Kidney capillary endothelial cell (primary cell): ENCODE measurements at regions not wholly inside any gene's neighbourhood (a gene's known extent, or its start where the extent isn't known, plus 50 kb on each side); places are given as distances from the start of the nearest gene placed in this dataset.
"Not testable (repeated sequence)": the region's sequence is repeated elsewhere in the genome, so short reads cannot be mapped to it uniquely, and the experiment has no call there.

Experiments used
- DNase-seq: peaks from one replicate; pipeline ENCODE4 v3.0.0-alpha.2; 2018; ENCODE audit warnings: low spot score

DNA sequence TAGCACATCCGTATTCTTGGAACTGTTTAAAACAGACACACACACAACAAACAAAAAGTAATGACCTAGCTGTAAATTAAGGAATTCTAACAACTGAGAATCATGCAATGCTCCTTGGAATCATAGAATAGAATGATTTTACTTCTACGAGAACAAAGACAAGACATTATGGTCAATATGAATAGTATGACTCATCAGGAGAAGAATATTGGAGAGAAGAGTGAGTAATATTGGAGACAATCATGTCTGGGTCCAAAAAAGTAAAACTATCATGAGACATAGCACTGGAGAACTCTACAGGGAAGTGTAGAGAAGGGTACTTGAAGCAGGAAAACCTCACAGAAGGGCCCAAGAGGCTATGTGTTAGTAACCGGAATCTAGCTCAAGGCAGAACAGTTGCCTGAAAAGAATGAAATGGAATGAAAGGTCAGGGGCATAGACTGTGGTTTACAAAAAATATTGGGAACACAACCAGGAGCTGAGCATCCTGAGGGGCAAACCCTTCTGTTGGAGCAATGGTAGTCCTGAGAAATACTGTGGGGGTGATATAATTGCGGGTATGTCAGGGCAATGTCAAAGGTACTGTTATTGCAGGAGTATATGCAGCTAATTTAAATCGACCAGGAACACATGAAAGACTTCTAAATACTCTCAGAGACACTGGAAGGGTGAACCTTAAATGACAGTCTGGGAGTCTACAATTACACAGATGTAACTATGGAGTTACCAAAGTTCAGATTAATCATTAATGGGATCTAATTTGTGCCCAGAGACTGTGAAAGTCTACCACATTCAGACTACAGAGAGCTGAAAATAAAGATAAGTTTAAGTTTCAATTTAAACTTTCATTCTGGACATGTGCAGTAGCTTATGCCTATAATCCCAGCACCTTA, 201.2 kb downstream of the BCHE start:
- DNase-seq: no peak

DNA sequence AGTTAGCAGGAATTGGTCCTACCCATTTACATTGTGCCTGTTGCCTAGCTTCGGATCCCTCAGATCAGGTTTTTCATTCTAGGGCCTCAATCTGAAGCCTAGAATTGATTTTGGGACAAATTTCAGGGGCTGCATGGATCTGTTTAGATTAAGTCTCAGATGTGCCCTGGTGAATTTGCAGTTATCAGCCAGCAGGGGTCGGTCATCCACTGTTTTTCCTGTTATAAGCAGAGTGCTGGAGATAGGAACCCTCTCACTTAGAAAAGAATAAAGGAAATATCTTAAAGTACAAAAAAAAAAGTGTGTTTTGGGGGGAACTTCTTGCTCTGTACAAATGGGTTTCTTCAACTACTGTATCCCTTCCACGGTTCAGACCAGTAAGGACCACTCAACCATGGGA, 212.5 kb downstream of the BCHE start:
- DNase-seq: no peak

DNA sequence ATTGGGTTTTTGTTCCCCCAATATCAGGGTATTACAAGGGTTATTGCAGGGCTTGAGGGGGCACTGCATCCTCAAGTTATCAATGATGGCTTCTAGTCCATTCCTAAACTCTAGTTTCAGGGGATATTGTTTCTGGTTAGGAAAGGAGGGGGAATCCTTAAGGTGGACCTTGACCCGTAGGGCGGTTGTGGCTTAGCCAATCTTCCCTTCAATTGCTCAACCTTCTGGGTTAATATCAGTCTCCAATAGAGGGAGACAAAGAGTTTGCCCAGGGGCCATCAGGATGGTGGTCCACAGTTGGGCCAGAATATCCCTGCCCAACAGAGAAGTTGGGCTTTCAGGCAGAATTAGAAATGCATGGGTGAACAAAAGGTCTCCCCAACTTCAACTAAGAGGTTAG, 214.9 kb downstream of the BCHE start:
- no peak for DNase-seq

DNA sequence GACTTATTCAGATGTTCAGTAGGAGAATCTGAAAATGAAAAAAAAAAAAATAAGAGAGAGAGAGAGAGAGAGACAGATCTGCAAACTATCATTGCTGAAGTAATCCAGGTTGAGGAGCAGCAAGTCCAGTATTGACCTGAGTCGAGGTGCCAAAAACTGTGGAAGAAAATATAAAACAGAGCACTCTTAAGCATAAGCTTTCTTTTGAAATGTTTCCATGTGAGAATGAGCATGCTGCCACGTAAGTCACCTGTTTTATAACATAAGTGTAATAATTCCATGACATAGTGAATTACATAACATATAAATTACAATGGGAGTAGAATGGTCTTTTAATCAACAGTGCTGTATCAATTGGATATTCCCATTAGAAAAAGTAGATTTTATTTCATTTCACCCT, 218.2 kb downstream of the BCHE start:
- DNase-seq: no peak

DNA sequence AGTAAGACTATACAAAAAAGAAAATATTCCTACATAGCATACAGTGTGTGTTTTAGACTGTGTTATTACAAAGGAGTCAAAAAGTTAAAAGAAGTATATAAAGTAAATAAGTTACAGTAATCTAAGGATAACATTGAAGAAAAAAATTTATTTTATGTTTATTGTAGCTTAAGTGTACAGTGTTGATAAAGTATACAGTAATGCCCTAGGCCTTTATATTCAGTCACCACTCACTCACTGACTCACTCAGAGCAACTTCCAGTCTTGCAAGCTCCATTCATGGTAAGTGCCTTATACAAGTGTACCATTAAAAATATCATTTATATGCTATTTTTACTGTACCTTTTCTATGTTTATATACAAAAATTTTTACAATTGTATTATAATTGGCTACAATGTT, 220.1 kb downstream of the BCHE start:
- DNase-seq: no peak

DNA sequence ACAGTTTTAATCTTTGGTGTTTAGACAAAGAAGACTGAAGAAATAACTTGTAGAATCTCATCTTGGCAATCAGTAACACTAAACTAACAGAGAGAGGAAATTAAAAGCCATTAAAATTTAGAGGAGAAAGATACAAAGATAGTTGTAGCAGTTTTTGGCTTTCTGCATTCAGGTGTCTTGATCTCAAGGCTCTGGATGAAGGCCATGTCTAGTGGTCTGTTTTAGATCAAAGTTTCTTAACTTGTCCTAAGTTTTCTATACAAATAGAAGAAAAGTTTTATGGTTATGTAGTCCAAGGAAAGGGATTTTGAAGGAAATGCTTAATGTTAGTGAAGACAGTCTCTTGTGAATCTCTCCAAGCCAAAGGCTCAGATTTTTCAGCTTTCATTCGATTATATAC, 222.9 kb downstream of the BCHE start:
- no peak for DNase-seq

DNA sequence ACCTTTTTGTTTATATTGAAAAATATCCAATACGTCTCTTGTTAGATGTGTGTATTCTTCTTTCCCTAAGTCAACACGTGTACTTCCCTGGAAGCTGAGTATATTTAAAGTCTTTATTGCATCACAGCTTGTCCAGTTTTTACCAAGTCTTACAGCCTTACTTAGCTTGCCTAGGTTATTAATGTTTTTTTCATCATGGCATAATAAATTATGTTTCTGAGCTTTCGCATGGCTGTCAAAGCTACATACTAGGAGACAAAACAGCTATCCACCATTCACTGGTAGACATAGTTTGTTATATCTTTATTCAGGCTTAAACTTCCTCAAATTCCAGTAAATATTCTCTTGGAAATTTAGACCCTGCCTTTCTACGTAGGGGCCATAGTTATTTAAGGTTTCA, 224.2 kb downstream of the BCHE start:
- no peak for DNase-seq

DNA sequence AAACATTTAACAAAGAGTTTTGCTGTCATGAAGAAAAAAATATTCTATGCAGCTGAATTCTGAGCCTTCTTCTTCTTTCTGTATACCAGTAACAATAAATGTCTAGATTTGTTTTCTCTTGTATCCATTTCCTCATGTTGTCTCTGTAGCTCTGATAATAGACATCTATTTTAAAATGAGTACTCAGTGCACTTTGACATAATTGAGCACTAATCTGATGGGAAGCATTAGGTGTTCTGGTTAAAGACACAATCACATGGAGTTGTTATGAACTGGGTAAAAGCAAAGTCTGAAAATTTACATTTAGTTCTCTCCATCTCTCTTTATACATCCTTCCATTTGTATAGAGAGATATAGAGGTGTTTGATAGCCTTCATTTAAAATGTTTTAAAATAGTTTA, 230.0 kb downstream of the BCHE start:
- DNase-seq: no peak

DNA sequence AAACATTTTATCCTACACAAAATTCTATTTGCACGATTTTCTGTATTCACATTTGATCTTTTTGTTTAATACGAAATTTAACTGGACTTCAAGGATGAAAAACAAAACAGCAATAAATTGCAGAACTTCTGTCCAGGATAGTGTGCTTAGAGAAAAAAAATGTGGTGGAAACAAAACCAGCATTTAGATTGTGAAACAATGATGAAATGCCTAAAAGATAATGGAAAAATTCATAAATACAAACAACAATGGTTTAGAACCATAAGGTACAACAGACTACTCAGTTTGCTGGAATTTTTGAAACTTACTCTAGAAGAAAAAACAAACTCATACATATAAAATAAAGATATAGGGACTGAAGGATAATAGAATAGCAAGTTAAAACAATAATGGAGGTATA, 234.0 kb downstream of the BCHE start:
- no peak for DNase-seq

DNA sequence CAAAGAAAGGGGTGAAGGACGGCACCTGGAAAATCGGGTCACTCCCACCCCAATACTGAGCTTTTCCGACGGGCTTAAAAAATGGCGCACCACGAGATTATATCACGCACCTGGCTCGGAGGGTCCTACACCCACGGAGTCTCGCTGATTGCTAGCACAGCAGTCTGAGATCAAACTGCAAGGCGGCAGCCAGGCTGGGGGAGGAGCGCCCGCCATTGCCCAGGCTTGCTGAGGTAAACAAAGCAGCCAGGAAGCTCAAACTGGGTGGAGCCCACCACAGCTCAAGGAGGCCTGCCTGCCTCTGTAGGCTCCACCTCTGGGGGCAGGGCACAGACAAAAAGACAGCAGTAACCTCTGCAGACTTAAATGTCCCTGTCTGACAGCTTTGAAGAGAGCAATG, 264.7 kb downstream of the BCHE start:
- not testable (repeated sequence) for DNase-seq

DNA sequence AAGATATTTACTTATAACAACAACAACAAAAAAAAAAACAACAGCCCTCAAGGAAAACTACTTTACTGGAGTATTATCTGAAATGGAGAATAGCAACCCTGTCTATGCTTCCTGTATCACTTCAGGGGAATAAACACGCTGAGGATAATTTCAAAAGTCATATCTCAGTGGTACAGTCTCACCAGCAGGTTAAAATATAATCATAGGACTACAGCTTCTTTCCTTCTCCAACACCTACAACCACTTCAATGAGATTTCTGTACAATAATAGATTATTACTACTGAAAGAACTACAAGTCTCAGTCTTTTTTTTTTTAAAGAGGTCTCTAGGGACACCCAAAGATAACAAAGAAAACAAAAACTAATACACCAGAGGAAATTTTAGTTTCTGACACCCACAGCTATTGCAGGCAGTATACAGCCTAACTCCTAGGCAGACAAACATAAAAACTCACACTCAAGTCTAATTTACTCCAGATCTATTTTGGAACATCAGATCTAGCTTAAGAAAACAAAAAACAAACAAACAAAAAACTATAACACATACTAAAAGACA, 268.2 kb downstream of the BCHE start:
- DNase-seq: no peak

DNA sequence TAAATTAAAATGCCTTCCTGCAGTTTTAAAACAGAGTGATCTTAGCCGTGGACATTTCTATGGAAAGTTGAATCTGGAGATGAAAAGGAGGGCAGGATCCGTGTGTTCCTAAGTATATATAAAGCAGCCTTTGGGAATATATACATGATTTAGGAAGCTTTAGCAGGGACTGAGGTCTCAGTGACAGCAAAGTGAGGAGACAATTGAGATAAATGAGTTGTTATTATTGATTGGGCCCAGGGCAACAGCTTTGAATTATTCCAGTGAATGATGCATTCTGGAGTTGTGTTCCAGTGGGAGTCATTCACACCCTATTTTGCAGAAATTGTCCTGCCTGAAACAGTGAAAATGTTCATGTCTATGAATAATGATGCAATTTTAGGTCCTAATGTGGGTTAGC, 281.4 kb downstream of the BCHE start:
- no peak for DNase-seq

DNA sequence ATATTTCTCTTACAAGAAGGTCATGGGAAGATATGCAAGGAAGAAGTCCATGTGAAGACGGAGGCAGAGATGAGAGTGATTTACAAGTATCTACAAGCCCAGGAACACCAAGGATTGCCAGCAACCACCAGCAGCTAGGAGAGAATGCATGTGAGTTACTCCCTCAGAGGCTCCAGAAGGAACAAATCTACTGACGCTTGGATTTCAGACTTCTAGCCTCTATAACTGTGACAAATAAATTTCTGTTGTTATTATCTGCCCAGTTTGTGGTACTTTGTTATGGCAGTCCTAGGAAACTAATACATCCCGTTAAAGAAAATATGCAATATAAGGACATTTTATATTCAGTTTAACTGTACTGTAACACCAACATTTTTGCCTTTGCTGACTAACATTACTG, 283.9 kb downstream of the BCHE start:
- no peak for DNase-seq

DNA sequence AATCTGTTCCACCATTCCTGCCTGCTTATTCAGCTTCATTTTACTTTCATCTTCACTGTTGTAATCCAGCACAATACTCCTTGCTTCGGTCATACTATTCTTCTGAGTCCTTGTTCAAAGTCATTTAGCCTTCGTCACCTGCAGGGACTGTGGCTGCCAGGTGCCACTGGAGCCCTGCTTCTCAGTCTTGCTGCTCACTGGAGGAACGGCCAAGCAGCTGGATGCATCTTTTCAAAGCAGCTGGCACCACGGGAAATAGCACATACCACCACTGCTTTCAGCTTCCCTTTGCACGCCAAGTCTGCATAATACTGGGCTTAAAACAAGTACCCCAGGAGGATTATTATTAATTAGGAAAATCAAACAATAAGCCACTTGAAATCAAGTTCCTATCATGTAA, 287.6 kb downstream of the BCHE start:
- DNase-seq: no peak

DNA sequence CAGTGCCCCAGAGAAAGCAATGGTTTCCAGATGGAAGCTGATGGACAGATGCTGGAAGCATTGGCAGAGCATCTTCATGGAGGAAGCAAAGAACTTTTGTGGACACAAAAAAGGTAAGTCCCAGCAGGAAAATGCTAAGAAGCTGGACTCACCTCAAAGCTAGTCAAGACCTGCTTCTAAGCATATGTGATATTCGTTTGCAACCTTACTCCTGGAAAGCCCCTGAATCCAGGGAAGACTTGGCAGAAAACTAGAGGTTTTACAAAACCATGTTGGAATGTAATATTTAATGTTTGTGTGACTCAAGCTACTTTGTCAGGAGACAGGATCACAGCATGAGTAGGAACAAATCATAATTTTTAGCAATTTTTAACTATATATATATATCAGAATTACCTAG, 288.2 kb downstream of the BCHE start:
- no peak for DNase-seq

DNA sequence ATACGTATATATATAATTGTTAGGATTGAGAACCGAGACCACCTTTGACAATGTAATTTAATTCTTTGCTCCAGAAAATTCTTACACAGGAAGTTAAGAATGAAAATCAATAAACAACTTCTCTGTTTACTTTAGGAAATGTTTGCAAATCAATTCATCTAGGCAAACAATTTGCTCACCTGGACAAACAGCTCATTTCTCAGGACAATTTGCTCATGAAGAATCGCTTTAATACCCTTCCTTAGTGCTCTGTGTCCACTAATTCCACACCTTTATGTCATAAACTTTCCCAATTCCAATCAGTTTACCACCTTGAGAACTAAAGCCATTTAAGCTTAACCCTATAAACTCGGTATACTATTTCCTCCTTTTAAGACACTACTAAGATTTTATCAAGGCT, 292.2 kb downstream of the BCHE start:
- no peak for DNase-seq

DNA sequence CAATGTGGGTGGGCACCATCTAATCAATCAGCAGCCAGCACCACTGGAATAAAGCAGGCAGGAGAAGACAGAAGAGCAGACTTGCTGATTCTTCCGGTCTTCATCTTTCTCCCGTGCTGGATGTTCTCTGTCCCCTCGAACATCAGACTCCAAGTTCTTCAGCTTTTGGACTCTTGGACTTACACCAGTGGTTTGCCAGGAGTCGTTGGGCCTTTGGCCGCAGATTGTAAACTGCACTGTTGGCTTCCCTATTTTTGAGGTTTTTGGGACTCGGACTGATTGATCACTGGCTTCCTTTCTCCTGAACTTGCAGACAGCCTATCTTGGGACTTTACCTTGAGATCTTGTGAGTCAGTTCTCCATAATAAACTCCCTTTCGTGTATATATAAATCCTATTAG, 292.8 kb downstream of the BCHE start:
- no peak for DNase-seq

DNA sequence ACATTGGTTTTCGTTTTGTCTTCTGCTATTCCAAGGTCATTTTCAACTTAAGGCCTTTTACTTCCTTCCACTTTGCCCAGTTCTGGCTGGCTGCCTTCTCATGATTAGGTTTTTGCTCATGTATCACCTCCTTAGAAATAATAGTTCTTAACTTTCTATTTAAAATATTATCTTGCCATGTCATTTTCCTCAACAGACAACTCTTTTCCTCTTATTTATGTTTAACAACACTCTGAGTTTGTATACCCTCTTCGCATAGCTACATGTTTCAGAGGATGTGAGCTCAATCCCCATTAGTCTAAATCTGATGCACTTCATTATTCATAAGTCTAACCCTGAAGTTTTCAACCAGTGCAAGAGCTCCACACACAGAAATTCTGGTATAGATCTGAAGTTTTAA, 299.1 kb downstream of the BCHE start:
- DNase-seq: no peak

DNA sequence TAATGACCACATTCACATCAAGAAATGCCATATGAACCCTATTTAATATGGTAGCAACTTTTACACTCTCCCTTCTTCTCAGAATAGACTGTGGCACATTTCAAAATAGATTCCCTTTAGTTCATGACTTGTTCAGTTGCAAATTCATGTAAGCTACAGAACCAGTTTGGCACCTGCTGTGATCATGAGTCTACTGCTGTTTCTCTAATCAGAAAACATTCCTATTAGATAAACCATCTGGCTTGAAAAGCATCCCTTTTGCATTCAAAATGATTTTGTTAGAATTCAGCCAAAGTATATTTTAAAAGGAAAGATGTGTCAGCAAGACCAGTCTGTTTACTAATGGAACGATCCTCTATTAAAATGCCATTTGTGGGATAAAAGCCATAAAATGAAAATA, 304.4 kb downstream of the BCHE start:
- DNase-seq: no peak

DNA sequence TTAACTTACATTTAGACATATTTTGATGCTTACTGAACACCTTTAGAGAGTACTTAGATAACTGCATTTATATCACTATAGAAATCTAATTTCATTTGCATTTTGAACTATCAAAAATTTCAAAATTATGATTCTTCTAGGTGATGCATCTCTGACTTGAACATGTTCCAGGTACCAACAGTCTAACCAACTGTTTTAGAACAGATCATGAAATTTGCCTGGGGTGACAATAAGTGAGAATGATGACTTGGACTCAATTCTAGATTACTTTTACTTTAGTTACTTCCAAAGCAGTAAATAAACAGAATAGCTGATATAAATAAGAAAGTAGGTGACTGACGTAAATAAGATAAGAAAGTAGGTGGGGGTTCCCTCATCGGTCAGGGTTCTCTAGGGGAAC, 307.8 kb downstream of the BCHE start:
- DNase-seq: no peak

DNA sequence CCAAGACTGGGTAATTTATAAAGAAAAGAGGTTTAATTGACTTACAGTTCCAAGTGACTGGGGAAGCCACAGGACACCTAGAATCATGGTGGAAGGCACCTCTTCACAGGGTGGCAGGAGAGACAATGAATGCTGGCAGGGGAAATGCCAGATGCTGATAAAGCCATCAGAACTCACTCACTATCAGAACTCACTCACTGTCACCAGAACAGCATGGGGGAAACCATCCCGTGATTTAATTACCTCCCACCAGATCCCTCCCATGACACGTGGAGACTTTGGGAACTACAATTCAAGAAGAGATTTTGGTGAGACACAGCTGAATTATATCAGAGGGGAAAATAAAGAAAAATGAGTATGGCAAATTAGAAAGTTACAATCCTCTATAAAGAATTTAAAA, 310.9 kb downstream of the BCHE start:
- no peak for DNase-seq

DNA sequence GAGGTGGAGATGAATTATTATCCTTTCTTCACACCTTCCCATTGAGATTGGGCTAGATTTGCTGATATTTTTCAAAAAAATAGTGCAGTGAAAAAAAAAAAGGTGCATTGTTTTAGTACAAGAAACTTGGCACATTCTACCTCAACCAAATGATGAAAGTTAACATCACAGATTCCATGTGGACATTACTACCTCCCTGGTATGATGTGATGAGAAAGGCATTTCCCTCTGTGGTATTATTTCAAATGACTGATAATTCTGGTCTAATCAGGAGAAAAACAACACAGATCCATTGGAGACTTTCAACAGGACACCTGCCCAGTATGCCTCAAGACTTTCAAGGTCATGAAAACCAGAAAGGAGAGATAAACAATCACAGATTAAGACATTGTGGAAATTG, 313.4 kb downstream of the BCHE start:
- DNase-seq: no peak

DNA sequence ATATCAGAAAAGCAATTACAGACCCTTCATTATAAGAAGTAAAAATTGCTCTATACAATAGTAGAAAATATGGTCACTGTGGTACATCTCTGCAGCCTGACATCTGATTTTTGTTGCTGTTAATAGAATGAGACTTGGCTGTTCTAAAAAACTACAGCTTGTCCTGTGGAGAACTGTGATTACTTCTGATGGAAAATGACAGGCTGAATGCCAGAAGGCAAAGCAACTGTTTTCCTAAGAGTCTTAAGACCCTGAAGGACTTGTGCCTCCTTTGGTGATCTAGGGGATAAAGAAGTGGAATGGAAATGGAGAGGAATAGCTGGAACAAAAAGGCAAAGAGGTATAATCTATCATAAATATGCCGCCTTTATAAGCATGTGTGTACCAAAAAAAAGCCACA, 314.8 kb downstream of the BCHE start:
- DNase-seq: no peak
